ENCODE measurements at regions not wholly inside any gene's neighbourhood (a gene's known extent, or its start where the extent isn't known, plus 50 kb on each side); places are given as distances from the start of the nearest gene placed in this dataset.

- TF ChIP-seq USF2 (IDR thresholded peaks at IDR 0.05; ENCODE audit: borderline replicate concordance, low read depth, low read length) (no peak), SIN3A (IDR thresholded peaks at IDR 0.05; ENCODE audit: borderline replicate concordance, low read depth, low read length) (no peak), CTCF (IDR thresholded peaks at IDR 0.05) (no peak), POLR2AphosphoS5 (IDR thresholded peaks at IDR 0.05; ENCODE audit: low read depth, low read length) (no peak), REST (IDR thresholded peaks at IDR 0.05; ENCODE audit: low read depth, low read length) (no peak), MEF2A (IDR thresholded peaks at IDR 0.05; ENCODE audit: borderline replicate concordance, low read depth) (no peak)
These were observed 474.1 kb upstream of the ZMIZ1 start for GRCh38 chr10:78594559-78595268.
